ENCODE measurements at regions not wholly inside any gene's neighbourhood (a gene's known extent, or its start where the extent isn't known, plus 50 kb on each side); places are given as distances from the start of the nearest gene placed in this dataset.

GRCh38 chr3:20375302-20375701, 189.3 kb upstream of the SGO1 start:
- TF ChIP-seq EZH2 (IDR thresholded peaks at IDR 0.05; ENCODE audit: low read length, missing control alignments): no peak
- no peak for TF ChIP-seq CTCF (conservative IDR thresholded peaks at IDR 0.05 in 1 of 2, IDR thresholded peaks at IDR 0.05 in 1 of 2; ENCODE audit: low read depth in 1 of 2, low read length in 2 of 2)

Data from fibroblast of lung (primary cell).